PFSK-1 (cell line): ENCODE measurements at regions not wholly inside any gene's neighbourhood (a gene's known extent, or its start where the extent isn't known, plus 50 kb on each side); places are given as distances from the start of the nearest gene placed in this dataset.

Experiments used
- POLR2AphosphoS5 ChIP-seq: IDR thresholded peaks from 2 replicates; pipeline ENCODE4 v1.6.1; 2012; ENCODE audit warnings: low read depth, mild to moderate bottlenecking, control low read depth, low read length, moderate library complexity
- SIN3A ChIP-seq: IDR thresholded peaks from 2 replicates; pipeline ENCODE4 v1.6.1; 2012; ENCODE audit warnings: mild to moderate bottlenecking, low read length, moderate library complexity, borderline replicate concordance; ENCODE audit not compliant: insufficient read depth
- TAF1 ChIP-seq: IDR thresholded peaks from 2 replicates; pipeline ENCODE4 v1.6.1; 2012; ENCODE audit warnings: low read length, control low read depth, borderline replicate concordance; ENCODE audit not compliant: insufficient read depth
- TF ChIP-seq, protein P1 (sequence below), 2 experiments: IDR thresholded peaks; 2 replicates each; pipeline versions ENCODE4 v1.6.1 to v1.8.0; 2011 to 2012; ENCODE audit warnings: low read depth in 2 of 2, low read length in 2 of 2, control low read depth in 1 of 2, inconsistent platforms in 1 of 2, mild to moderate bottlenecking in 1 of 2, moderate library complexity in 1 of 2; ENCODE audit not compliant: insufficient read depth in 1 of 2

DNA sequence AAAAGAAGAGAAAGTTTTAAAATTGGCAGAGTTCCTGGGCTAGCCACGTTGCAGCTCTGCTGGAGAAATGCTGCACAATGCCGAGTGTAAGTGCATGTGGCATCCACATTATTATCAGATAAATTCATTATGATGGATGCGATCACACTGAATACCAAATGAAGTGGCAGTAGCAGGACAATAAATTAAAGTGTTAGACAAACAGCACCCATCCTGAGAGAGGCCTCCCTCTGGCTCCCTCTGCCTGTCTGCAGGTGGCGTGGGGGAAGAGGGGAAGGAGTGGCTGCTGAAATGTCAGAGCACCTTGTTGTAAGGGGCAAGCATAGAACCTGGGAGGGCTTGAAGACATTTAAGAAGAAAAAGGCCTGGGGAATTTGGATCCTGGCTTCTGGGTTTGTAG, 324.1 kb downstream of the HAPSTR1 start:
- TF ChIP-seq POLR2AphosphoS5 (no peak), SIN3A (no peak), TAF1 (no peak)
- TF ChIP-seq, protein P1, sequence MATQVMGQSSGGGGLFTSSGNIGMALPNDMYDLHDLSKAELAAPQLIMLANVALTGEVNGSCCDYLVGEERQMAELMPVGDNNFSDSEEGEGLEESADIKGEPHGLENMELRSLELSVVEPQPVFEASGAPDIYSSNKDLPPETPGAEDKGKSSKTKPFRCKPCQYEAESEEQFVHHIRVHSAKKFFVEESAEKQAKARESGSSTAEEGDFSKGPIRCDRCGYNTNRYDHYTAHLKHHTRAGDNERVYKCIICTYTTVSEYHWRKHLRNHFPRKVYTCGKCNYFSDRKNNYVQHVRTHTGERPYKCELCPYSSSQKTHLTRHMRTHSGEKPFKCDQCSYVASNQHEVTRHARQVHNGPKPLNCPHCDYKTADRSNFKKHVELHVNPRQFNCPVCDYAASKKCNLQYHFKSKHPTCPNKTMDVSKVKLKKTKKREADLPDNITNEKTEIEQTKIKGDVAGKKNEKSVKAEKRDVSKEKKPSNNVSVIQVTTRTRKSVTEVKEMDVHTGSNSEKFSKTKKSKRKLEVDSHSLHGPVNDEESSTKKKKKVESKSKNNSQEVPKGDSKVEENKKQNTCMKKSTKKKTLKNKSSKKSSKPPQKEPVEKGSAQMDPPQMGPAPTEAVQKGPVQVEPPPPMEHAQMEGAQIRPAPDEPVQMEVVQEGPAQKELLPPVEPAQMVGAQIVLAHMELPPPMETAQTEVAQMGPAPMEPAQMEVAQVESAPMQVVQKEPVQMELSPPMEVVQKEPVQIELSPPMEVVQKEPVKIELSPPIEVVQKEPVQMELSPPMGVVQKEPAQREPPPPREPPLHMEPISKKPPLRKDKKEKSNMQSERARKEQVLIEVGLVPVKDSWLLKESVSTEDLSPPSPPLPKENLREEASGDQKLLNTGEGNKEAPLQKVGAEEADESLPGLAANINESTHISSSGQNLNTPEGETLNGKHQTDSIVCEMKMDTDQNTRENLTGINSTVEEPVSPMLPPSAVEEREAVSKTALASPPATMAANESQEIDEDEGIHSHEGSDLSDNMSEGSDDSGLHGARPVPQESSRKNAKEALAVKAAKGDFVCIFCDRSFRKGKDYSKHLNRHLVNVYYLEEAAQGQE (IDR thresholded peaks at IDR 0.05; ENCODE audit: insufficient read depth in 1 of 2, low read depth in 2 of 2, low read length in 2 of 2): no peak
